Vagina (tissue), 2 donors: ENCODE measurements at regions not wholly inside any gene's neighbourhood (a gene's known extent, or its start where the extent isn't known, plus 50 kb on each side); places are given as distances from the start of the nearest gene placed in this dataset.

Source experiments
- DNase-seq, 2 donors: peaks; one replicate each; pipeline ENCODE4 v3.0.0-alpha.2; 2017; ENCODE audit errors: extremely low spot score in 2 of 2
- H3K27ac ChIP-seq: fragments of 200-600 bp; sonication (generic); one replicate; pipeline ENCODE4 v1.5.1; 2019
- H3K27me3 ChIP-seq: fragments of 200-600 bp; sonication (generic); one replicate; pipeline ENCODE4 v1.5.1; 2019
- H3K36me3 ChIP-seq, 2 donors: fragments of 200-600 bp; sonication (generic); one replicate each; pipeline ENCODE4 v1.5.1; 2017 to 2019
- H3K4me1 ChIP-seq: fragments of 200-600 bp; sonication (generic); one replicate; pipeline ENCODE4 v1.5.1; 2019
- H3K4me3 ChIP-seq, 2 donors: fragments of 200-600 bp; sonication (generic); 1 replicate in 1 of 2; 2 replicates in 1 of 2; pipeline ENCODE4 v1.5.1; 2016 to 2019
- H3K9me3 ChIP-seq: fragments of 200-600 bp; sonication (generic); one replicate; pipeline ENCODE4 v1.5.1; 2019
- CTCF ChIP-seq, 3 experiments: fragments of 450-650 bp in 2 of 3; fragments of 200-600 bp in 1 of 3; sonication (generic) in 1 of 3; IDR thresholded peaks; one replicate each; pipeline ENCODE4 v1.5.1; 2017 to 2019; ENCODE audit warnings: antibody characterized with exemption in 3 of 3, mild to moderate bottlenecking in 2 of 3, moderate library complexity in 2 of 3
- POLR2A ChIP-seq, 2 donors: fragments of 450-650 bp; IDR thresholded peaks; one replicate each; pipeline ENCODE4 v1.6.1; 2017; ENCODE audit warnings: antibody characterized with exemption in 2 of 2, mild to moderate bottlenecking in 2 of 2, moderate library complexity in 2 of 2
- POLR2AphosphoS5 ChIP-seq, 2 donors: sonication (generic); formaldehyde crosslinking; IDR thresholded peaks; one replicate each; pipeline ENCODE4 v1.9.0; 2017; ENCODE audit warnings: antibody characterized with exemption in 2 of 2, mild to moderate bottlenecking in 2 of 2, low read depth in 1 of 2; ENCODE audit not compliant: insufficient read depth in 1 of 2
- intact Hi-C: fragments of 100-400 bp; cut with DNase I; formaldehyde crosslinking; loops from one replicate; pipeline ENCODE4 v1.15.1; 2023

GRCh38 chr9:97767891-97768290 lies 70.8 kb upstream of the XPA start:
- DNase-seq = no peak
- H3K4me3 ChIP-seq = no peak overlapping the region
- peaks cover 7% of the 10 kb centered on the region for H3K4me1 ChIP-seq
- TF ChIP-seq POLR2A (IDR thresholded peaks at IDR 0.05) (no peak), CTCF (IDR thresholded peaks at IDR 0.05) (no peak), POLR2AphosphoS5 (IDR thresholded peaks at IDR 0.05; ENCODE audit: insufficient read depth in 1 of 2, low read depth in 1 of 2) (no peak)
- H3K27ac ChIP-seq = no peak overlapping the region
- intact Hi-C loops = no loop called here
- H3K36me3 ChIP-seq = no peaks in the 10 kb centered on the region
- H3K9me3 ChIP-seq = no peaks in the 10 kb centered on the region
- no peaks in the 10 kb centered on the region for H3K27me3 ChIP-seq

- TF ChIP-seq POLR2A (IDR thresholded peaks at IDR 0.05) (no peak), POLR2AphosphoS5 (IDR thresholded peaks at IDR 0.05; ENCODE audit: insufficient read depth in 1 of 2, low read depth in 1 of 2) (no peak), CTCF (IDR thresholded peaks at IDR 0.05) (no peak)
- peaks cover 7% of the 10 kb centered on the region for H3K4me1 ChIP-seq
- intact Hi-C loops = no loop called here
- H3K36me3 ChIP-seq = no peaks in the 10 kb centered on the region
- H3K27ac ChIP-seq = no peak overlapping the region
- no peaks in the 10 kb centered on the region for H3K9me3 ChIP-seq
- no peak overlapping the region for H3K4me3 ChIP-seq
- no peak for DNase-seq
- no peaks in the 10 kb centered on the region for H3K27me3 ChIP-seq
Observed at GRCh38 chr9:97768746-97769145, 71.6 kb upstream of the XPA start.

- H3K4me1 ChIP-seq = peaks cover 7% of the 10 kb centered on the region
- no peak for DNase-seq
- H3K27ac ChIP-seq = no peak overlapping the region
- H3K36me3 ChIP-seq = no peaks in the 10 kb centered on the region
- no peaks in the 10 kb centered on the region for H3K9me3 ChIP-seq
- H3K4me3 ChIP-seq = no peak overlapping the region
- no peak for TF ChIP-seq CTCF (IDR thresholded peaks at IDR 0.05)
- no peak for TF ChIP-seq POLR2AphosphoS5 (IDR thresholded peaks at IDR 0.05; ENCODE audit: insufficient read depth in 1 of 2, low read depth in 1 of 2)
- no peak for TF ChIP-seq POLR2A (IDR thresholded peaks at IDR 0.05)
- intact Hi-C loops = no loop called here
- H3K27me3 ChIP-seq = no peaks in the 10 kb centered on the region
Observed at GRCh38 chr9:97769208-97769607, 72.1 kb upstream of the XPA start.

- no peaks in the 10 kb centered on the region for H3K36me3 ChIP-seq
- intact Hi-C loops = no loop called here
- no peak for TF ChIP-seq CTCF (IDR thresholded peaks at IDR 0.05)
- no peak for TF ChIP-seq POLR2A (IDR thresholded peaks at IDR 0.05)
- TF ChIP-seq POLR2AphosphoS5 (IDR thresholded peaks at IDR 0.05; ENCODE audit: insufficient read depth in 1 of 2, low read depth in 1 of 2) = no peak
- no peak for DNase-seq
- no peak overlapping the region for H3K27ac ChIP-seq
- no peaks in the 10 kb centered on the region for H3K27me3 ChIP-seq
- peaks cover 7% of the 10 kb centered on the region for H3K4me1 ChIP-seq
- no peak overlapping the region for H3K4me3 ChIP-seq
- no peaks in the 10 kb centered on the region for H3K9me3 ChIP-seq
Observed at GRCh38 chr9:97770808-97771372, 73.8 kb upstream of the XPA start.

GRCh38 chr9:97771641-97772040 lies 74.5 kb upstream of the XPA start:
- Histone ChIP-seq H3K4me1 (peaks cover 7% of the 10 kb centered on the region), H3K27ac (no peak overlapping the region), H3K27me3 (no peaks in the 10 kb centered on the region), H3K4me3 (no peak overlapping the region), H3K9me3 (no peaks in the 10 kb centered on the region), H3K36me3 (no peaks in the 10 kb centered on the region)
- no peak for DNase-seq
- no peak for TF ChIP-seq POLR2AphosphoS5 (IDR thresholded peaks at IDR 0.05; ENCODE audit: insufficient read depth in 1 of 2, low read depth in 1 of 2)
- intact Hi-C loops = no loop called here
